LNCAP (cell line): ENCODE measurements at regions not wholly inside any gene's neighbourhood (a gene's known extent, or its start where the extent isn't known, plus 50 kb on each side); places are given as distances from the start of the nearest gene placed in this dataset.

Source experiments
- CTCF ChIP-seq: fragments of 450-650 bp; IDR thresholded peaks from 2 replicates; pipeline ENCODE4 v1.5.1; 2017; ENCODE audit warnings: mild to moderate bottlenecking

- no peak for TF ChIP-seq CTCF
These were observed 301.8 kb downstream of the TFAP2C start for GRCh38 chr20:56930876-56931275.

GRCh38 chr20:56932575-56933330 lies 303.6 kb downstream of the TFAP2C start:
- TF ChIP-seq CTCF: no peak

- no peak for TF ChIP-seq CTCF
These were observed 304.2 kb downstream of the TFAP2C start for GRCh38 chr20:56933331-56933698.

GRCh38 chr20:56934888-56935287 lies 305.8 kb downstream of the TFAP2C start:
- no peak for TF ChIP-seq CTCF

DNA sequence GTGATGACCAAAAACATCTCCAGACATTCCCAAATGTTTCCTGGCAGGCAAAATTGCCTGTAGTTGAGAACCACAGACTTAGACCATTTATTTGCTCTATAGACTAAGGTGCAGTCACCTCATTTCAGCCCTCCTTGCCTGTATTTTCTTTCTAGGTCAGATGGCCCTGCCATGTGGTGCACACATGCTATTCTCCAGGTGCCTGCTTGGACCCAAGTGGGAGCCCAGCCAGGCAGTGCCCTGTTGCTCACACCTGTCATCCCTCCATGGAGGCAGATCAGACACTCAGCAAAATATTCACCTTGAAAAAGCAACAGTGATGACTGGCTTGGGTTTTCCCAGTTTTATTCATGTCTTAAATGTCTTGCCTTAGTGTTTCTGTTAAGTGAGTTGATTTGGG lies 311.4 kb downstream of the TFAP2C start:
- no peak for TF ChIP-seq CTCF

DNA sequence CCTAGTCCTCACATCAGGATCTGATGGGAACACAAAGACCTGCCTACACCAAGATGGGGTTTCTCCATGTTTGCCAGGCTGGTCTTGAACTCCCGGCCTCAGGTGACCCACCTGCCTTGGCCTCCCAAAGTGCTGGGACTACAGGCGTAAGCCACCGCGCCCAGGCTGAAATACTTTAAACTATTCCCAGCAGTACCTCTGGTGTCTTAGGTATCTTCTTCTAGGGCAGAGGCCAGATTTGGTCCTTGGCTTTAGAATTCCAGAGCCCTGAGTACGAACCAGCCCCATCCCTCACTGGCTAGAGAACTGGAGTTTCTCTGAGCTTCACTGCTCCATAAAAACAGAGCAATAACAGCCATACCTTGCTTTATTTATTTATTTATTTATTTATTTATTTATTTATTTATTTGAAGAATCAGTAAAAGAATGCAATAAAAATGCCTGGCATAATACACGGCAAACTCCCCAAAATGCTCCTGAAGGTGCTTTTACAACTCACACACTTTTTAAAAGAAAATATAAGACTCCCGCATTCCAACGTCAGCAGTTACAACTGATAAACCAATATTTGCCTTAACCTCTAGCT lies 312.1 kb downstream of the TFAP2C start:
- TF ChIP-seq CTCF: no peak

DNA sequence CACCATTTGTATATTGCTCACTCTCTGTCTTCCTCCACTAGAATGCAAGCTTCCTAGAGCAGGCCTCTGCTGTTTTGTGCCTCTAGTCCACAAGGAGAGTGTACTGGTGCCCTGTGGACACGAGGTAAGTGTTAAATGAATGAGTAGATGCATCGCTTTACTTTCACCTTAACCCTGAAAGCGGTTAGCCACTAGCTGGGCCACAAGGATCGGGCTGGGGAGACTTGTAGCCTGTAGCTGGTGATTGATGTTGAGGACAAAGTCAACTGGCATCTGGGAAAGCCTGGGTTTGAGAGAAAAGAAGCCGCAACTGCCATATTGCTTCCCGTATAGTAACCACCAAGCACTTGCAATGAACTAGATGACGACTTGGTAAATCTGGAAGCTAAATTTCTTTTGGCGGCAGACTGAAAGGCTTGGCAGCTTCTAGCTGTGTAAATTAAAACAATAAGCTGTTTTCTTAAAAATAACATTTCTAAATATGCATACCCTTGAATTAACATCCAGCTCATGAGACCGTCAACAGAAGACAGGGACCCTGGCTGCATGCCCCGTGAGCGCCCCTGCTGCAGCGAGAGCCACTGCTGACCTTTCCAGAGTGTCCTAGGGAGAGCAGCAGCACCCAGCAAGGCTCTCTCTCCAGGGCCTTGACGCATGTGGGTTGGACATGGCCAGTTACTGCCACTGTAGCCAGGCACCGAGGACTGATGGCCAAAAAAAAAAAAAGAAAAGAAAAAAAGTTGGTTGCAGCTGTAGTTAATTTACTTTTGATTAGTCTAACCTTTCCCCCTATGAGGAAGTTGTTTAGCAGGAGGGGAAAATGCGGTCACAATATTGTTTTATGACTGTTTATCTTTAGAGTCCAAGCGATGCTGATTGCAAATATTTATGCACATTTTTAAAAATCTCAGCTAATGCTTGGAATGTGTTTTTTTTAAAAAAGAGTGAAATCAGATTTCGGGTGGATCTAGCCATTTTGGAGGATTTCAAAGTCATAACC lies 315.1 kb downstream of the TFAP2C start:
- TF ChIP-seq CTCF: no peak
